NOMO-1 (cell line): ENCODE measurements at regions not wholly inside any gene's neighbourhood (a gene's known extent, or its start where the extent isn't known, plus 50 kb on each side); places are given as distances from the start of the nearest gene placed in this dataset.

ENCODE experiments used
- DNase-seq, 2 experiments: peaks; one replicate each; lab custom pipeline; 2025; ENCODE audit not compliant: unreplicated experiment in 2 of 2; lab: John Stamatoyannopoulos, UW

- no peak for DNase-seq
These were observed 161.6 kb upstream of the BDNF start for GRCh38 chr11:27861706-27862430.

GRCh38 chr11:27860811-27861210 is 160.6 kb upstream of the BDNF start:
- no peak for DNase-seq

GRCh38 chr11:27858866-27859265 is 158.6 kb upstream of the BDNF start:
- DNase-seq: no peak

GRCh38 chr11:27857588-27857987 is 157.3 kb upstream of the BDNF start:
- DNase-seq: no peak

GRCh38 chr11:27857014-27857413 is 156.8 kb upstream of the BDNF start:
- peak; percentile 32 to 75 for DNase-seq

GRCh38 chr11:27848423-27848822 is 148.2 kb upstream of the BDNF start:
- DNase-seq: no peak

GRCh38 chr11:27847496-27847895 is 147.2 kb upstream of the BDNF start:
- DNase-seq: no peak

GRCh38 chr11:27842290-27842689 is 142.0 kb upstream of the BDNF start:
- DNase-seq: no peak

GRCh38 chr11:27841023-27841422 is 140.8 kb upstream of the BDNF start:
- DNase-seq: no peak

GRCh38 chr11:27839226-27839913 is 139.1 kb upstream of the BDNF start:
- peak in 1 of 2 experiments; percentile 20 for DNase-seq

- no peak for DNase-seq
These were observed 138.4 kb upstream of the BDNF start for GRCh38 chr11:27838674-27839073.

GRCh38 chr11:27837895-27838563 is 137.8 kb upstream of the BDNF start:
- peak in 1 of 2 experiments; percentile 71 for DNase-seq

- no peak for DNase-seq
These were observed 130.0 kb upstream of the BDNF start for GRCh38 chr11:27830206-27830605.

- no peak for DNase-seq
These were observed 120.0 kb upstream of the BDNF start for GRCh38 chr11:27820249-27820648.

- no peak for DNase-seq
These were observed 115.9 kb upstream of the BDNF start for GRCh38 chr11:27816197-27816596.

- DNase-seq: no peak
These were observed 112.1 kb upstream of the BDNF start for GRCh38 chr11:27812341-27812740.

GRCh38 chr11:27807596-27807995 is 107.3 kb upstream of the BDNF start:
- DNase-seq: no peak

- DNase-seq: no peak
These were observed 105.9 kb upstream of the BDNF start for GRCh38 chr11:27806122-27806521.

GRCh38 chr11:27795955-27796861 is 96.0 kb upstream of the BDNF start:
- DNase-seq: no peak

- DNase-seq: no peak
These were observed 86.6 kb upstream of the BDNF start for GRCh38 chr11:27786864-27787263.

GRCh38 chr11:27786331-27786730 is 86.1 kb upstream of the BDNF start:
- no peak for DNase-seq
